SK-N-DZ (cell line): ENCODE measurements at regions not wholly inside any gene's neighbourhood (a gene's known extent, or its start where the extent isn't known, plus 50 kb on each side); places are given as distances from the start of the nearest gene placed in this dataset.

ENCODE experiments used
- DNase-seq: peaks from one replicate; pipeline ENCODE4 v3.0.0-alpha.2; 2015; ENCODE audit warnings: low spot score

- no peak for DNase-seq
These were observed 1045.9 kb upstream of the RAG2 start for GRCh38 chr11:37643968-37644367.

DNA sequence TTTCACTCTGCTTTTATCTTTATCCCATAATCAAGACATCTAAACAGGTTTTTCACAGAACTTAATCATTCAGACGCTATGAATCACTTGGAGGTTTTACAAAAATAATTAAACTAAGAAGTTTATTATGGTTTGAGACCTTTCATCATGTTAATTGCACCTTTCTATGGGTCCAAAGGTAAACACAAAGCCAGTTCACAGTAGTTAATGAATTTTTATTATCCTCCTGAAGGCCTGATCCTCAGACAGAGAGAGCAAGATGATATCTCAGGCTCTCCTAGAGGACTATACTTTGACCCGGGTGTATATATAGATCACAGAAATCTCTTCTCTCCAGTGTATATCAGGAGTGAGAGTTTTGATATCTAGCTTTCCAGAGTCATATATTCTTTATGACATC, 1044.3 kb upstream of the RAG2 start:
- no peak for DNase-seq

DNA sequence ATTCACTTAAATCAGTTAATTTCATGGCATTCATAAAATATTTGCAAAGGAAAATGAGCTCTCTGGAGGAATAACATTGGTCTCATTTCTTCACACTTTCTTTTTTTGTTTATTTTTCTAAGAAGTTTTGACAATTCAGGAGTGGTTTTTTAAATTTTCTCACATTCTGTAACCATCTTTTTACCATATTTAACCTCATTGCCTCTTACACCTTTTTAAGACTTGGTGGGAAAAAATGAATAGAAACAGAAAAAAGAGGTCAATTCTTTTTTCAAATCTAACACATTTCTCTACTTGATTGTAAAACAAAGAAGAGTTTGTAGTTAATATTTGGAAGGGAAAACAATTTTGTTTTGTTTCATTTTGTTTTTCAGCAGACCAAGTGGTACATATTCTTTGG, 1034.7 kb upstream of the RAG2 start:
- DNase-seq, result no peak

- no peak for DNase-seq
These were observed 1032.8 kb upstream of the RAG2 start for GRCh38 chr11:37630866-37631265.

GRCh38 chr11:37623778-37624177, 1025.7 kb upstream of the RAG2 start:
- no peak for DNase-seq

- no peak for DNase-seq
These were observed 1023.6 kb upstream of the RAG2 start for GRCh38 chr11:37621662-37622061.

GRCh38 chr11:37616291-37616690, 1018.3 kb upstream of the RAG2 start:
- peak; percentile 92 for DNase-seq

DNA sequence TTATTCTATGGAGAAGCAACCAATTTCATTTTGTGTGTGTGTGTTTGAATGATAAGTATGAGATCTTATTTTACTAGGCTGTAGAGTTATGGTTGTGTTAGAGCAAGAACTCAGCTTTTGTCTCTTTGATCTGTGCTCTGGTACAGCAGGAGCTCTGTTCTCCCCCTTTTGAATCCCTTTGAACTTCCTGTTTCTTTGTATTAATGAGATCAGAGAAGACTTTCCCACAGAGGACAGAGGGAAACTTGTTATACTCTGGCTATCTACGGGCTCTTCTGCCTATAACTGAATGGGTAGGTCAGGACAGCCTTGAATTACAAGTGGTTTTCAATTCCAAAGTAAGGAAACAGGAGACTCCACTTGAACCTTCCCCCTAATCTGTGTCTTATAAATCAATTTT, 1015.0 kb upstream of the RAG2 start:
- no peak for DNase-seq

DNA sequence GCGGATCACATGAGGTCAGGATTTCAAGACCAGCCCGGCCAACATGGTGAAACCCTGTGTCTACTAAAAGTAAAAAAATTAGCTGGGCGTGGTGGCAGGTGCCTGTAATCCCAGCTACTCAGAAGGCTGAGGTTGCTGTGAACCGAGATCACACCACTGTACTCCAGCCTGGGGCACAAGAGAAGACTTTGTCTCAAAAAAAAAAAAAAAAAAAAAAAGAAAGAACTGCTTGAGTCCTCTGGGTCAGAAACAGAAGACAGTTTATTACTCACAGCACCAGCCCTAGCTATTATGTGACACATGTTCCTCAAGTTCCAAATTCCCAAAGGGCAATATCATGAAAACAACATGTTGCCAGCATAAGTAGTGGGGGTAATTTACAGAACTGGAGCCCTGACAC, 1014.1 kb upstream of the RAG2 start:
- DNase-seq, result no peak

DNA sequence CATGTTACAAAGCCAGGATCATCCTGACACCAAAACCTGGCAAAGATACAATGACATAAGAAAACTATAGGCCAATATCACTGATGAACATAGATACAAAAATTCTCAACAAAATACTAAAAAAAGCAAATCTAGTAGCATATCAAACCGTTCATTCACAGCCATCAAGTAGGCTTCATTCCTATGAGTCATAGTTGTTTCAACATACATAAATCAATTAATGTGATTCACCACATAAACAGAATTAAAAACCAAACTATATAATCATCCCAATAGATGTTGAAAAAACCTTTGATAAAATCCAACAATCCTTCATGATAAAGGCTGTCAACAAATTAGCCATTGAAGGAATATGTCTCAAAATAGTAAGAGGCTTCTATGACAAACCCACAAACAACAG, 1007.2 kb upstream of the RAG2 start:
- DNase-seq, result no peak

DNA sequence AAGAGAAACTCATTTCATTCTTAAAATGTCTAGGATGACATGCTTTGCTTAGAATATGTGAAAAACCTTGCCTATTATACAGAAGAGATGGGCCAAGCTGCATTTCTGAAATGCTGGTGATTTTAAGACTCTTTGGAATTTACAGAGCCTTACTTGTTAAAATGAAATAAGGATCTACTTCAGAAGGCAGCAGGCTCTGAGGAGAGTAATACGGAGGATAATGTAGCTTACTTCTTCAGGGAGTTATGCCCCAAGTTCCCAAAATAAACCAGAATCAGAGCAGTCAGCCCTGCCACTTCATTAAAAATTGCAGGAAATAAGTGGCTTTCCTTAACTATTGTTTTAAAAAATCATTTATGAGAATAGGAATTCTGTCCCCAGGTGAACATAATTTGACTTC, 1000.3 kb upstream of the RAG2 start:
- no peak for DNase-seq

GRCh38 chr11:37597776-37598175, 999.7 kb upstream of the RAG2 start:
- no peak for DNase-seq

DNA sequence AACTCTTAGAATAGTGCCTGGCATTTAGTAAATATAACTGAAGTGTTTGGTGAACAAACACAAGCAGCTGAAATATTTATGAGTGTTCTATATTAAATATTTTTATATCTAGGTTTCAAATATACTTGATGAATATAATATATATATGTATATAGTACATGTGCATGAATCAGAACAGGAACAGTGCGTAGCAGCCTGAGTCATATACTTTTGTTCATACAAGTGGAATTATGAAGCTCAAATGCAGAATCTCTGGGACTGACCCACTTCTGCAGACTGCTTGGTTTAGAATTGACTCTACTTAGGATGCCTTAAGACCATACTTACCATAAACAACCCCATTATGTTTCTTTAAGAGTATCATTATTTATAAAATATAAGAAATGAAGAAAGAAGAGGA, 997.8 kb upstream of the RAG2 start:
- no peak for DNase-seq

DNA sequence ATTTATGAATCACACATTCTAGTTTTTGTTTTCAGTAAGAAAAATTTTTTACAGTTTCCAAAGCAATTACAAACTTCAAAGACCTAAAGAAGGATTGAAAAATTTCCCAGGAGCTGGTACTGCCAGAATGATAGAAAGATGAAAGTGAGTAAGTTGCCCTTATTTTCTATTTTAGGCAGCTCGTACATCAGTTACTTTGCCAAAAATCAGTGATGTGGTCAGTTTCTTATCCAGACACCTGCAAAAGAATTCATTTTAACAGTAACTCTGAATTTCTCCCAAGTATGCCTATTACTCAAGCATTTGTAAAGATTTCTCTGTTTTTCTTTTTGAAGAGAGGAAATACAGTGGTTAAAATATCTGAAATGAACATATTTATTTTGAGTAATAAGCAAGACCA, 976.3 kb upstream of the RAG2 start:
- DNase-seq, result no peak

DNA sequence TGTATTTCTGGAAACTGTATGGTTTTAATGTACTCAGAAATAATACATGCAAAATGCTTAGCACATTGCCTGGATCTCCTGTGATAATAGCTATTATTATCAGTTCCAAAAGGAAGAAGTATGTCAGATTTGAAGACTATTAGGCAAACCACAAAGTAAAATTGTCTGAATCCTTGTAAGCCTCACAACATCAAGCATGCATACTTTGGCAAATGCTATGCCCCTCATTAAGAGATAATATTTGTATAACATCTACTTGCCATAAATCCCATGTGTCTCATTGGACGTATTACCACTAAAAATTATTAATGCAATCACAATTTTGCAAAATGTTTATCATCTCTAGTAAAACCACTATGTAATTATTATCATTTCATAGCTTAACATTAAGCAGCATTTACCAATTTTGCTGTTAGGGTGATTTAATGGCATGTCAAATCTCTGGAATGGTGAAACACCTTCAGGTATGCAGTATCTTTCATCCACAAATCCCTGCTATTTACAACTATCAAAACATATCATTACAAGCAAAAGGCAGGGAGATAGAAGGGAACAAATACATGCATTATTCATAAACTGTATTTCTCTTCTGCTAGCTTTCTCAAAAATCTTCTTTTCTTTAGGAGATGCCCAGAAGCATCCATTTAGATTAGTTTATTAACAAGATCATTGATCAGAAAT, 974.6 kb upstream of the RAG2 start:
- DNase-seq, result no peak

DNA sequence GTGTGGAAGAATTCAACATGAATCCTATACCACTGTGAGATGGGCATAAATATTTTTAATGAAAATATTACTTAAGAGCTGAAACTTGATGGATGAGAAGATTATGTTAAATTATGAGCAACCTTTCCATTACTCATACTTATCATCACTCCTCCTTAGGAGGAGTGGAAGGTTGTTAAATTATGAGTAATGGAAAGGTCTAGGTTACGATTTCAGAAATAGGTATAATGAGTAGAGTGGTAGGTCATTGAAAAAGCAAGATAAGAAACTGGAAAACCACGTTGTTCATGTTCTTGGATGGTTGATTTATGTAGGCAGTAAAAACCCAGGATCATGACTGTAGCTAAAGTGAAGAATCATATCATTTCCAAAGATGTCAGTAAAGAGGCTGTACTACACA, 973.2 kb upstream of the RAG2 start:
- no peak for DNase-seq

DNA sequence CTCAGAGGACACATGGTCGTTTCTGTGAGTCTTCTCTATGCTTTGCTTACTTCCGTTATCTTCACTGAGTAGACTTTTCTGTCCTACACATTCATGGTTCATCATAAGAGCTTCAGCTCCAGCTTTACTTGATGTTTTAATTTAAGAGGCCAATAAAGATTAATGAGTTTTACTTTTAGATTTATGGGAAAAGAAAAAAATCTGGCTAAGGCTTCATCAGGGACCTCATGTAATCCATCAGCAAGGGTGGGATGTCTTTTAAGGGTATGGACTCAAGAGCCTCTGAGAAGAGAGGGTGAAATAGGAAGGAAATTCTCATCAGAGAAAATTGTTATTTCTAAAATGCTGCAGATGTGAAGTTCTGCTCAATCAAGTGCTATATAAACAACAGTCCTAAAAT, 963.0 kb upstream of the RAG2 start:
- no peak for DNase-seq

GRCh38 chr11:37560346-37560745, 962.3 kb upstream of the RAG2 start:
- DNase-seq, result no peak

GRCh38 chr11:37558619-37559210, 960.7 kb upstream of the RAG2 start:
- no peak for DNase-seq

DNA sequence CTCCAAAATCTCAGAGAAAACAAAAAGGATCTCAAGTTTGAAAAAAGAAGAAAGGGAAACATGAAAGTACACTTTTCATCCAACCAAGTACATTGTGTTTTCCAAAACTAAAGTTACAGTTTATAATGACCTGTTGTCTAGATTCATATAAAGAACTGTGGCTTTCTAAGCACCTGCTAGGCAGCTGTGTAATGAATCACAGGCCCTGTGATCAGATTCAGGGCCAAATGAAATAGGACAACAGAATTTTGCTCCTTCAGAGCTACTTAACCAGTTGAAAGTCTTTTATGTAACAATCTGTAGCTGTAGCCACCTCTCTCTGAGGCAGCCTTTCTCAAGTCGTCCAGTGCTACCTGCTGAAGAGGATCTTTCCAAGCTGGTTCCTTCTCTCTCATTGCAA, 960.0 kb upstream of the RAG2 start:
- no peak for DNase-seq

GRCh38 chr11:37552284-37552683, 954.2 kb upstream of the RAG2 start:
- no peak for DNase-seq

- no peak for DNase-seq
These were observed 946.5 kb upstream of the RAG2 start for GRCh38 chr11:37544491-37544890.

GRCh38 chr11:37533830-37534229, 935.8 kb upstream of the RAG2 start:
- no peak for DNase-seq

DNA sequence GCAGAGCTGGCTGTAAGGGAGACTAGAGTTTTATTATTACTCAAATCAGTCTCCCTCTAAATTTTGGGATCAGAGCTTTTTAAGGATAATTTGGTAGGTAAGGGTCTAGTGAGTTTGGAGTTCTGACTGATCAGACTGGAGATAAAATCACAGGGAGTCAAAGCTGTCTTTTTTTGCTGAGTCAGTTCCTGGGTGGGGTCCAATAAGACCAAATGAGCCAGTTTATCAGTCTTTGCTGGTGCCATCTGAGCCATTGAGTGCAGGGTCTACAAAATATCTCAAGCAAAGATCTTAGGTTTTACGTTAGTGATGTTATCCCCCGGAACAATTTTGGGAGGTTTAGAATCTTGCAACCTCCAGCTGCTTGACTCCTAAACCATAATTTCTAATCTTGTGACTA, 935.1 kb upstream of the RAG2 start:
- DNase-seq, result peak; percentile 23
